ENCODE measurements at regions not wholly inside any gene's neighbourhood (a gene's known extent, or its start where the extent isn't known, plus 50 kb on each side); places are given as distances from the start of the nearest gene placed in this dataset.

GRCh38 chr11:127193950-127194349 is 193.4 kb upstream of the KIRREL3 start:
- DNase-seq (ENCODE audit: low spot score) (no peak), ATAC-seq (no peak)
- no peak overlapping the region for H3K4me2 ChIP-seq
- H2AFZ ChIP-seq, result no peak overlapping the region
- no peaks in the 10 kb centered on the region for H3K79me2 ChIP-seq (replicated peaks; ENCODE audit: insufficient read depth)
- Mint-ChIP-seq H3K4me1 (peaks cover 23% of the 10 kb centered on the region), H3K4me3 (no peak overlapping the region), H3K9me3 (no peaks in the 10 kb centered on the region), H3K27ac (no peak overlapping the region), H3K27me3 (ENCODE audit: insufficient read depth, low read depth, poor library complexity) (peaks cover 2% of the 10 kb centered on the region), H3K36me3 (ENCODE audit: low read depth) (no peaks in the 10 kb centered on the region)
- peaks cover 21% of the 10 kb centered on the region; the same call in 1 of the 2 replicates for H3K9me2 ChIP-seq (ENCODE audit: insufficient read depth)
- H3K36me3 ChIP-seq (ENCODE audit: insufficient read depth), result no peaks in the 10 kb centered on the region
- H3K4me3 ChIP-seq, result no peak overlapping the region
- H3K27ac ChIP-seq (ENCODE audit: low read depth), result no peak overlapping the region
- H3K4me1 ChIP-seq (ENCODE audit: insufficient read depth), result peaks cover 8% of the 10 kb centered on the region; the same call in 1 of the 2 replicates
- no peaks in the 10 kb centered on the region for H4K20me1 ChIP-seq (replicated peaks; ENCODE audit: insufficient read depth)
- no peak for TF ChIP-seq STAT1 (IDR thresholded peaks at IDR 0.05; ENCODE audit: unreplicated experiment)
- no peak for TF ChIP-seq CTCF (conservative IDR thresholded peaks at IDR 0.05; ENCODE audit: low read depth in 2 of 2)
- no peak for TF ChIP-seq REST (IDR thresholded peaks at IDR 0.05; ENCODE audit: unreplicated experiment)
- no peak for TF ChIP-seq CREB1 (CRISPR knock-in tag; IDR thresholded peaks at IDR 0.05; ENCODE audit: low read depth)
- TF ChIP-seq ETS1 (IDR thresholded peaks at IDR 0.05), result no peak
- no peak for TF ChIP-seq NANOG (IDR thresholded peaks at IDR 0.05; ENCODE audit: borderline replicate concordance)
- no peak for TF ChIP-seq ZNF114 (CRISPR knock-in tag; IDR thresholded peaks at IDR 0.05)
- no peak for TF ChIP-seq JUNB (IDR thresholded peaks at IDR 0.05; ENCODE audit: unreplicated experiment)
- TF ChIP-seq POLR2AphosphoS5 (IDR thresholded peaks at IDR 0.05; ENCODE audit: low read depth), result no peak
- TF ChIP-seq ZNF331 (CRISPR knock-in tag; IDR thresholded peaks at IDR 0.05; ENCODE audit: low read depth), result no peak
- no peaks in the 10 kb centered on the region for H3F3A ChIP-seq (replicated peaks; ENCODE audit: low read depth)
- H3K27me3 ChIP-seq (ENCODE audit: insufficient read depth), result no peaks in the 10 kb centered on the region

DNA sequence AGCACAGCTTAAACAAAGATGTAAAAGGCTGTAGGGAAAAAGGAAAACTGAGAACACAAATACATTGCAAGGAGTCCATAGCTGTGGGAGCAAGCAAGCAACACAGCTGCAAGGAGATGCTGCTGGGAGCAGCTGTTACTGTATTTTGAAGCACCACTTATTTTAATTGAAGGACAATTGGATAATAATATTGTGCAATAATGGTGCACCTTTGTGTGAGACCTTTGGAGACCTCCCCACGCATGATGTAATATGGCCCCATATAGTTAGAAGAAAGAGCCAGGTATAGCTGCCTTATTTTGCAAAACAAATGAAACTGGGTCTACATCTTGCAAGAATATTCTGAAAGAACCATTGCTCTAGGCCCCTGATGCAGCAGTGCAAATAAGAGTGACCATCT is 191.1 kb upstream of the KIRREL3 start:
- DNase-seq (ENCODE audit: low spot score), result no peak
- H3K79me2 ChIP-seq (replicated peaks; ENCODE audit: insufficient read depth), result no peaks in the 10 kb centered on the region
- no peaks in the 10 kb centered on the region; the same call in 2 of the 3 replicates for H3K9me3 Mint-ChIP-seq
- no peaks in the 10 kb centered on the region for H3K27me3 Mint-ChIP-seq (ENCODE audit: insufficient read depth, low read depth, poor library complexity)
- H2AFZ ChIP-seq, result no peak overlapping the region
- peaks cover 8% of the 10 kb centered on the region; the same call in 1 of the 2 replicates for H3K4me1 ChIP-seq (ENCODE audit: insufficient read depth)
- no peak overlapping the region for H3K4me2 ChIP-seq
- no peak overlapping the region for H3K27ac Mint-ChIP-seq
- no peak for ATAC-seq
- no peaks in the 10 kb centered on the region for H3K36me3 ChIP-seq (ENCODE audit: insufficient read depth)
- H3K4me3 Mint-ChIP-seq, result no peak overlapping the region
- H3K27ac ChIP-seq (ENCODE audit: low read depth), result no peak overlapping the region
- no peaks in the 10 kb centered on the region for H3K36me3 Mint-ChIP-seq (ENCODE audit: low read depth)
- H3K4me1 Mint-ChIP-seq, result peaks cover 23% of the 10 kb centered on the region
- no peak overlapping the region for H3K4me3 ChIP-seq
- no peaks in the 10 kb centered on the region for H3F3A ChIP-seq (replicated peaks; ENCODE audit: low read depth)
- no peaks in the 10 kb centered on the region for H3K27me3 ChIP-seq (ENCODE audit: insufficient read depth)
- no peaks in the 10 kb centered on the region for H4K20me1 ChIP-seq (replicated peaks; ENCODE audit: insufficient read depth)
- peaks cover 21% of the 10 kb centered on the region; the same call in 1 of the 2 replicates for H3K9me2 ChIP-seq (ENCODE audit: insufficient read depth)
- TF ChIP-seq STAT1 (IDR thresholded peaks at IDR 0.05; ENCODE audit: unreplicated experiment) (no peak), POLR2AphosphoS5 (IDR thresholded peaks at IDR 0.05; ENCODE audit: low read depth) (no peak), REST (IDR thresholded peaks at IDR 0.05; ENCODE audit: unreplicated experiment) (no peak), ZNF331 (CRISPR knock-in tag; IDR thresholded peaks at IDR 0.05; ENCODE audit: low read depth) (no peak), ZNF114 (CRISPR knock-in tag; IDR thresholded peaks at IDR 0.05) (no peak), CTCF (conservative IDR thresholded peaks at IDR 0.05; ENCODE audit: low read depth in 2 of 2) (no peak), EZH2 (IDR thresholded peaks at IDR 0.05; ENCODE audit: low read depth, unreplicated experiment) (no peak)

Data from GM23338 (cell line).